Upper lobe of right lung (tissue), 1 donor: ENCODE measurements at regions not wholly inside any gene's neighbourhood (a gene's known extent, or its start where the extent isn't known, plus 50 kb on each side); places are given as distances from the start of the nearest gene placed in this dataset.

ENCODE experiments used
- ATAC-seq: fragments of 200-7000 bp; cut with Tn5 transposase; one replicate; pipeline ENCODE4 v1.9.1; 2020; ENCODE audit warnings: mild to moderate bottlenecking, moderate library complexity
- DNase-seq: peaks from one replicate; pipeline ENCODE4 v3.0.0-alpha.2; 2020
- H3K27ac ChIP-seq: fragments of 200-600 bp; one replicate; pipeline ENCODE4 v1.8.0; 2022
- H3K27me3 ChIP-seq: fragments of 200-600 bp; one replicate; pipeline ENCODE4 v1.8.0; 2022; ENCODE audit warnings: mild to moderate bottlenecking
- H3K36me3 ChIP-seq: fragments of 200-600 bp; one replicate; pipeline ENCODE4 v1.8.0; 2022
- H3K4me1 ChIP-seq: fragments of 200-600 bp; one replicate; pipeline ENCODE4 v1.8.0; 2022
- H3K4me3 ChIP-seq: fragments of 200-600 bp; one replicate; pipeline ENCODE4 v1.8.0; 2022; ENCODE audit warnings: mild to moderate bottlenecking
- H3K9me3 ChIP-seq: fragments of 200-600 bp; one replicate; pipeline ENCODE4 v1.8.0; 2022
- intact Hi-C: fragments of 100-400 bp; cut with DNase I; formaldehyde crosslinking; loops from one replicate; pipeline ENCODE4 v1.11.0; 2022
- TF ChIP-seq, protein P1 (sequence below): fragments of 200-600 bp; IDR thresholded peaks from one replicate; pipeline ENCODE4 v1.8.0; 2022; ENCODE audit warnings: antibody characterized with exemption
- donor health status: DM: no; HTN: yes; CAD: no; lungs with severe emphysema.

DNA sequence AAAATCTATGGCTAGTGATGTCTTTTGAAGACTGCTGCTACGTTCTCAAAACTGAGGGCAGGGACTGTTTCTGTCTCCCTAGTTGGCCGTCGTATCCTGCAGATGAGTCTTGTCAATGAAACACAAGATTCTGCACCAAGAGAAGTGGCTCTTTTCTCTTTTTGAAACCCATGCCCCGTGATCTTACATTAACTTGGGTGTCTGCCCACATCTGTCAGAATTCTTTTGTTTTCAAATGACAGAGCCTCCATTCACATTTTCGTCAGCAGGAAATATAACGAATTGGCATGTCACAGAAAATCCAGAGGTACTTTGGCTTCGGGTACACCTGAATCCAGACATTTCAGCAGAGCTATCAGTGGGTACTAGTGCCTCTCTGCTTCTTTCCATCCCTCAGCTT is 331.3 kb upstream of the PROK2 start:
- TF ChIP-seq, protein P1, sequence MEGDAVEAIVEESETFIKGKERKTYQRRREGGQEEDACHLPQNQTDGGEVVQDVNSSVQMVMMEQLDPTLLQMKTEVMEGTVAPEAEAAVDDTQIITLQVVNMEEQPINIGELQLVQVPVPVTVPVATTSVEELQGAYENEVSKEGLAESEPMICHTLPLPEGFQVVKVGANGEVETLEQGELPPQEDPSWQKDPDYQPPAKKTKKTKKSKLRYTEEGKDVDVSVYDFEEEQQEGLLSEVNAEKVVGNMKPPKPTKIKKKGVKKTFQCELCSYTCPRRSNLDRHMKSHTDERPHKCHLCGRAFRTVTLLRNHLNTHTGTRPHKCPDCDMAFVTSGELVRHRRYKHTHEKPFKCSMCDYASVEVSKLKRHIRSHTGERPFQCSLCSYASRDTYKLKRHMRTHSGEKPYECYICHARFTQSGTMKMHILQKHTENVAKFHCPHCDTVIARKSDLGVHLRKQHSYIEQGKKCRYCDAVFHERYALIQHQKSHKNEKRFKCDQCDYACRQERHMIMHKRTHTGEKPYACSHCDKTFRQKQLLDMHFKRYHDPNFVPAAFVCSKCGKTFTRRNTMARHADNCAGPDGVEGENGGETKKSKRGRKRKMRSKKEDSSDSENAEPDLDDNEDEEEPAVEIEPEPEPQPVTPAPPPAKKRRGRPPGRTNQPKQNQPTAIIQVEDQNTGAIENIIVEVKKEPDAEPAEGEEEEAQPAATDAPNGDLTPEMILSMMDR, result no peak
- no peak overlapping the region for H3K27ac ChIP-seq
- no peaks in the 10 kb centered on the region for H3K9me3 ChIP-seq
- H3K4me3 ChIP-seq, result no peak overlapping the region
- intact Hi-C loops, result no loop called here
- H3K36me3 ChIP-seq, result no peaks in the 10 kb centered on the region
- H3K27me3 ChIP-seq, result no peaks in the 10 kb centered on the region
- no peak for ATAC-seq
- DNase-seq, result no peak
- H3K4me1 ChIP-seq, result no peaks in the 10 kb centered on the region

DNA sequence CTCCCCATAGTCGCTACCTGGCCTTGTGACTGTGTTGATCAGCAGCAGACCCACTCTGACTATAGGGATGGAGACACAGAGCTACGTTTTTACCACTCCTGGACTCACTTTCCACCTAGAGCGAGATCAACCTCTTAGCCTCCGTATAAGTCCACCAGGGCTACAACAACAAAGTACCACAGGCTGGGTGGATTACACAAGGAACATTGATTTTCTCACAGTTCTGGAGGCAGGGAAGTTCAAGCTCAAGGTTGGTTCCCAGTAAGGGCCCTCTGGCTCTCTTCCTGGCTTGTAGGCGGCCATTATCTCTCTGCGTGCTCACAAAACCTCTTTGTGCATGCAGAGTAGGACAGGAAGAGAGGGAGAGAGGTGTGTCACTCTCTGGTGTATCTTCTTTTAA is 330.4 kb upstream of the PROK2 start:
- Histone ChIP-seq H3K9me3 (no peaks in the 10 kb centered on the region), H3K4me1 (no peaks in the 10 kb centered on the region), H3K27me3 (no peaks in the 10 kb centered on the region), H3K36me3 (no peaks in the 10 kb centered on the region), H3K27ac (no peak overlapping the region), H3K4me3 (no peak overlapping the region)
- DNase-seq, result no peak
- TF ChIP-seq, protein P1, result no peak
- no peak for ATAC-seq
- intact Hi-C loops, result no loop called here

DNA sequence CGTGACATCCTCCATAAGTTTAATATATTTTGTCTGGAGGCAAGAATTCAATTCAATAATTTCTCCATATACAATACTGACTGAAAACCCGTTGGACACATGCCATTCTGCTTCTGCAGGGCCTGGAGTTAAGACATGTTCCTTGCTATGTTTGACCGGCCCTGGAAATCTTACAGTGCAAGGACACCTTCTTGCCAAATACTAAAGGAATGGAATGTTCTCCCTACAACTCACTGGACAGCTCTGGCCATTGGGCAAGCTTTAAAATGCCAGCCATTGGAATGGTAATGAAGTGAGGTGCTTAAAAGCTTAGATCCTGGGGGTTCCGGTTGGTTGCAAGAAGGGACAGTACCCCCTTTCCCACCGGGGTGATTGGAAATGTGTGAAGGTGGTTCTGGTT is 329.8 kb upstream of the PROK2 start:
- TF ChIP-seq, protein P1, result no peak
- ATAC-seq, result peak; percentile 63
- Histone ChIP-seq H3K27me3 (no peaks in the 10 kb centered on the region), H3K9me3 (no peaks in the 10 kb centered on the region), H3K4me1 (no peaks in the 10 kb centered on the region), H3K36me3 (no peaks in the 10 kb centered on the region), H3K27ac (no peak overlapping the region), H3K4me3 (no peak overlapping the region)
- intact Hi-C loops, result no loop called here
- no peak for DNase-seq

DNA sequence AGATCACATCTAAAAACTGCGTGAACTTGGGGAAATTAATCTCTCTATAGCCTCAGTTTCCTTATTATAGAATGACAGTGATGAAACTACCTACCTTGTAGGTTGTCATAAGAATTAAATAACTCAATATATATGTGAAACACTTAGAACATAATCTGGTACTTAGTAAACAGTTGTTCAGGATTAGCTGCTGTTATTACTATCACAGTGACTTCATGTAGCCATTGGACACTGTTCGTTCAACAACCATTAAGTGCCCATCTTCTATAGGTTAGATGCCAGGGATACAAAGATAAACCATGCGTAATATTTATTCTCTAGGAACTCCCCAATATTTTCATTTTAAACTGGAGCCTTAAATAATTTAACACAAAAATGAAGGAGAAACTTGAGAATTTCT is 329.0 kb upstream of the PROK2 start:
- no peak overlapping the region for H3K27ac ChIP-seq
- no peaks in the 10 kb centered on the region for H3K4me1 ChIP-seq
- H3K27me3 ChIP-seq, result no peaks in the 10 kb centered on the region
- TF ChIP-seq, protein P1, result no peak
- ATAC-seq (no peak), DNase-seq (no peak)
- H3K36me3 ChIP-seq, result no peaks in the 10 kb centered on the region
- intact Hi-C loops, result no loop called here
- H3K9me3 ChIP-seq, result no peaks in the 10 kb centered on the region
- H3K4me3 ChIP-seq, result no peak overlapping the region

DNA sequence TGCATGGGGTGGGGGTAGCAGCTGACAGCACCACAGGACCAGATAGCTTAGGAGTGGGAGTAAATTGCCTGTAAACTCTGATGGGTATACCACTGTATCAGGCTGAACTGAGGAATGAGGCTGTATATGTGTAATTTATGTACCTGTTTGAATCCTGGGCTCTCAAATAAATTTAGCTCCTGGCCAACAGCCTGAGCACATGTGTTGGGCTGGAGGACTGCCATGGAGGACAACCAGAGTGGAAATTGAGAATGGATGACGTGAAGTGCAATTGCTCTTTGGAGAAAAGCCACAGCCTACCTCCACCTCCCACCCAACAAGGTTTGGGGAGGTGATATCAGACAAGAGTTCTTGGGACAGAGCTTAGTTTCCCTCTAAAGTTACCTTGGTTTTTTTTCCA is 328.6 kb upstream of the PROK2 start:
- intact Hi-C loops, result no loop called here
- no peak overlapping the region for H3K4me3 ChIP-seq
- DNase-seq, result no peak
- no peak overlapping the region for H3K27ac ChIP-seq
- H3K27me3 ChIP-seq, result no peaks in the 10 kb centered on the region
- TF ChIP-seq, protein P1, result no peak
- H3K4me1 ChIP-seq, result no peaks in the 10 kb centered on the region
- no peak for ATAC-seq
- H3K9me3 ChIP-seq, result no peaks in the 10 kb centered on the region
- H3K36me3 ChIP-seq, result no peaks in the 10 kb centered on the region

DNA sequence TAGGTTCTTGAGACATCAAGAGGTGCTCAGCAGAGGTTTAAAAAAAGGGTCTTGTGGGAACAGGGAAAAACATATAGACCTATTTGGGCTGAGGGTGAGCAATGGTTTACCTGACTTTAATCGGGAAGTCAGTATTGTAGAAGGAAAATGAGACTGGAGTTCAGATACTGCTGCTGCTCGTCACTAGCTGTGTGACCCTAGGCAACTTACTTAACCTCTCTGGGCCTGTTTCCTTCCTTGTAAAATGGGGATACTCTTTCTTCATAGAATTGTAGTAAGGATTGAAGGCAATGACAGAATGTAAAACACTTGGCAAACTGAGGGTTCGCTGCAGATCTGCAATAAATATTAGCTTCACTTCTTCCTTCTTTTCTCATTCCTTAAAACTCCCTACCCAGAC is 327.5 kb upstream of the PROK2 start:
- no peaks in the 10 kb centered on the region for H3K4me1 ChIP-seq
- no peaks in the 10 kb centered on the region for H3K9me3 ChIP-seq
- H3K36me3 ChIP-seq, result no peaks in the 10 kb centered on the region
- no peak overlapping the region for H3K27ac ChIP-seq
- DNase-seq, result no peak
- TF ChIP-seq, protein P1, result no peak
- ATAC-seq, result no peak
- H3K4me3 ChIP-seq, result no peak overlapping the region
- no peaks in the 10 kb centered on the region for H3K27me3 ChIP-seq
- intact Hi-C loops, result no loop called here
